ENCODE measurements at regions not wholly inside any gene's neighbourhood (a gene's known extent, or its start where the extent isn't known, plus 50 kb on each side); places are given as distances from the start of the nearest gene placed in this dataset.

DNA sequence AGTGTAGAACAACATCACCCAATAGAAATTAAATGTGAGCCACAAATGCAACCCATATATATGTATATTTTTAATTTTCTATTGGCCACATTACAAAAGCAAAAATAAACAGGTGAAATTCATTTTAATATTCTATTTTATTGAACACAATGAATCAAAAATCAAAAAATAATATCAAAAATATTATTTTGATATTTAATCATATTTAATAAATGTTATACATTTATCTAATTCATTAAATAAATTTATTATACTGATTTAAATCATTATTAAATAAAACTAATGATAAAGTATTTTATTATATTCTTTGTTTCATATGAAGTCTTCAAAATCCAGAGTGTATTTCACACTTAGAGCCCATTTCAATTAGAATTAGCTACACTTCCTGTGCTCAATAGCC, 98.4 kb upstream of the MANEA start:
- no peak for TF ChIP-seq POLR2A (conservative IDR thresholded peaks at IDR 0.05)
- no peak for TF ChIP-seq ETV6 (IDR thresholded peaks at IDR 0.05; ENCODE audit: borderline replicate concordance in 1 of 2, low read depth in 2 of 2, low read length in 1 of 2)
- no peak for TF ChIP-seq ETV6 (CRISPR knock-in tag; IDR thresholded peaks at IDR 0.05; ENCODE audit: borderline replicate concordance)
- no peak for TF ChIP-seq MEF2A (IDR thresholded peaks at IDR 0.05; ENCODE audit: control insufficient read depth, low read depth, low read length)
- no peak for TF ChIP-seq POLR2H (tag; IDR thresholded peaks at IDR 0.05; ENCODE audit: low read depth)
- no peak for TF ChIP-seq SRF (CRISPR knock-in tag; IDR thresholded peaks at IDR 0.05)
- TF ChIP-seq, protein P1, sequence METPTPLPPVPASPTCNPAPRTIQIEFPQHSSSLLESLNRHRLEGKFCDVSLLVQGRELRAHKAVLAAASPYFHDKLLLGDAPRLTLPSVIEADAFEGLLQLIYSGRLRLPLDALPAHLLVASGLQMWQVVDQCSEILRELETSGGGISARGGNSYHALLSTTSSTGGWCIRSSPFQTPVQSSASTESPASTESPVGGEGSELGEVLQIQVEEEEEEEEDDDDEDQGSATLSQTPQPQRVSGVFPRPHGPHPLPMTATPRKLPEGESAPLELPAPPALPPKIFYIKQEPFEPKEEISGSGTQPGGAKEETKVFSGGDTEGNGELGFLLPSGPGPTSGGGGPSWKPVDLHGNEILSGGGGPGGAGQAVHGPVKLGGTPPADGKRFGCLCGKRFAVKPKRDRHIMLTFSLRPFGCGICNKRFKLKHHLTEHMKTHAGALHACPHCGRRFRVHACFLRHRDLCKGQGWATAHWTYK (CRISPR knock-in tag; IDR thresholded peaks at IDR 0.05): no peak
- TF ChIP-seq MTA2 (IDR thresholded peaks at IDR 0.05; ENCODE audit: low read depth): no peak
- TF ChIP-seq, protein P2, sequence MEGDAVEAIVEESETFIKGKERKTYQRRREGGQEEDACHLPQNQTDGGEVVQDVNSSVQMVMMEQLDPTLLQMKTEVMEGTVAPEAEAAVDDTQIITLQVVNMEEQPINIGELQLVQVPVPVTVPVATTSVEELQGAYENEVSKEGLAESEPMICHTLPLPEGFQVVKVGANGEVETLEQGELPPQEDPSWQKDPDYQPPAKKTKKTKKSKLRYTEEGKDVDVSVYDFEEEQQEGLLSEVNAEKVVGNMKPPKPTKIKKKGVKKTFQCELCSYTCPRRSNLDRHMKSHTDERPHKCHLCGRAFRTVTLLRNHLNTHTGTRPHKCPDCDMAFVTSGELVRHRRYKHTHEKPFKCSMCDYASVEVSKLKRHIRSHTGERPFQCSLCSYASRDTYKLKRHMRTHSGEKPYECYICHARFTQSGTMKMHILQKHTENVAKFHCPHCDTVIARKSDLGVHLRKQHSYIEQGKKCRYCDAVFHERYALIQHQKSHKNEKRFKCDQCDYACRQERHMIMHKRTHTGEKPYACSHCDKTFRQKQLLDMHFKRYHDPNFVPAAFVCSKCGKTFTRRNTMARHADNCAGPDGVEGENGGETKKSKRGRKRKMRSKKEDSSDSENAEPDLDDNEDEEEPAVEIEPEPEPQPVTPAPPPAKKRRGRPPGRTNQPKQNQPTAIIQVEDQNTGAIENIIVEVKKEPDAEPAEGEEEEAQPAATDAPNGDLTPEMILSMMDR (IDR thresholded peaks at IDR 0.05 in 2 of 3, conservative IDR thresholded peaks at IDR 0.05 in 1 of 3; ENCODE audit: insufficient read depth in 2 of 3, low read depth in 1 of 3, low read length in 3 of 3): no peak
